ENCODE measurements at regions not wholly inside any gene's neighbourhood (a gene's known extent, or its start where the extent isn't known, plus 50 kb on each side); places are given as distances from the start of the nearest gene placed in this dataset.

DNA sequence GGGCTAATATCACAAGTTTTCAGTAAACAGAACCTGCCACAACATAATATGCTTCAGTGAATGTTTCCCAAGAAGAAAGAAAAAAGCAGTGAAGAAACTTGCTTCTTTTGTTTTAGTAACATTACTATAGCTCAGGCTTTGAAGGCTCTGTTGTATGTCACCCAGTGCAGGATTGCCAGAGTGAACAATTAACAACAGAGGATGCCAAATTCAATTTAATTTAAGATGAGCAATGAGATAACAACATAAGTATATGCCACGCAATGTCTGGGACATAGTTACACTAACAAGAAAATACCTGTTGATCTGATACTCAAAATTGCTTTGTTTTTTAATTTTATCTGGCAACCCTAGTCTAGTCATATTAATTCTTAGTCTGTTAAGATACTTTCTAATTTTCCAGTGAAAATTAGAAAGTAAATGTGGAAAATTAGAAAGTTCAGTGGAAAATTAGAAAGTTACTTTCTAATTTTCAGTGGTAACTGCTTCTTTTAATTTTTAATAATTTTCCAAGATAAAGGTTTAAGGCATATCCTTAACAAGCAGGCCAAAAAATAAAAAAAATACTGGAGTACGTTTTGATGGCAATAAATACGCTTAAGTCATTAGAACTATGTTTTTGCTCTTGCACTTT is 336.3 kb downstream of the SLITRK6 start:
- DNase-seq (ENCODE audit: low read depth) = no peak

DNA sequence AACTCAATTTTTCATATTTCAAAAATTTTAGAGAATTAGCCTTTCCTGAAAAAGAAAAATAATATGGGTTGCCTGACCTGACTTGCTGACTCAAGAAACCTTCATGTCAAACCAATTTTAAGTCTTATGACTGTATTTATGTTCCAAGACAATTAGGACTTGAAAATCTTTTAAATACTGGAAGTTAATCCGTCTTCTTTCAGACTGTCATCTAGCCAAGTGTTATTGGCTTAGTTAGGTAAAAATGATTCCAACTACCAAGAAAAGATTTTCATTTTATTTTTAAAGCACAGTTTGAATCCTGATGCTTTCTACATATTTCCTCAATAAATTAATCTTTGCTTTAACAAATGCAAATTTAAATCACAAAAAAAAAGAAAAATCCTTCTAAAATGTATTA is 337.6 kb downstream of the SLITRK6 start:
- DNase-seq (ENCODE audit: low read depth) = no peak

DNA sequence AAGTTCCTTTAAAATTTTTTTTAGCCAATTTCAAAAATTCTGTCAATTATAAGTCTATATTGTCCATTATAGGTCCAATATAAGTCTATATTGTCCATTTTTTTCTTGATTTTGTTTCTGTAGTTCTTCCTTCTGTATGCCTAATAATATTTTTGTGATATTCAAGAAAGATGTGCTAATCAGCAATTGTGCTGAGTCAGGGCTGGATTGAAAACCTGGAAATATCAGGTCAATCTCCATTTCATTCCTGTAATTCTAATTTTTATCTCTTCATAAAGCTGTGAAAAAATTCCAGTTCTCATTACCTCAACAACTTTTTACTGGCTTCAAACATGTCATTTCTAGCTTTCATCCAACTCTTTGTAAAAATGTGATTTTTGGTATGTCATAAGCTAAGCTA is 353.7 kb downstream of the SLITRK6 start:
- no peak for DNase-seq (ENCODE audit: low read depth)

DNA sequence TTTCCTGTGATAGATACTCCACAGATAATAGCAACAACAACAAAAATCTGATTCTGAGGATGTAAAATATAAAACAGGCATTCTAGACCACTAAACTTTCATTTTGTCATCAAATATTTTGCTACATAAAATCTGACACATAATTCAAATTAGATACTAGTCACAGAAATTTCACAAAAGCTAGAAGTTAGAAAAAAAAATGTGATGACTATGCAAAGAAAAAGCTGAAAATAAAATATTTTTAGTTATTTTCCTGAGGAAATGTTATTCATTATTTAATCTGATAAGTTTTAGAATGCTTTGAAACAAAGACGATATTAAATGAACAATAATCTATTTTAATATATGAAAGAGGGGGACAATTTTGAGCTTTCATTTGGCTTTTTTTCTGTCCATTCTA is 357.2 kb downstream of the SLITRK6 start:
- DNase-seq (ENCODE audit: low read depth) = no peak

GRCh38 chr13:85441364-85441763 is 357.9 kb downstream of the SLITRK6 start:
- no peak for DNase-seq (ENCODE audit: low read depth)

DNA sequence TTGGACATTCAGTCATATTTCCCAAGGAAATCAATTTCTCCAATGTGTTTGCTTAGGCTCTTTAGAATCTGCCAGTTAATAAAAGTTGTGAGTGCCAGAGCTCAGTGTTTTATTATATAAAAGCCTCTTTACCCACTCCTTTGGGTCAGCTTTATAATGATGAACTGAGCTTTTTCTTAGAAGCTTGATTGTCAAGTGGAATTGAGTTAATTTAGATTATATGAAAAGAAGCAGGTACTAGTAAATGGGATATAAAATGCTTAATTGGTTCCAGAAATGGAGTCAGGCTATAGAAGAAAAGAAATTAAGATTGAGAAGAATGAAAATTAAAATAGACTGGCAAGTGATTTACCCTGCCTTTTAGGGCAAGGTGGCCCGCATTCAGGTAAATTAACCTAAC is 363.2 kb downstream of the SLITRK6 start:
- no peak for DNase-seq (ENCODE audit: low read depth)

DNA sequence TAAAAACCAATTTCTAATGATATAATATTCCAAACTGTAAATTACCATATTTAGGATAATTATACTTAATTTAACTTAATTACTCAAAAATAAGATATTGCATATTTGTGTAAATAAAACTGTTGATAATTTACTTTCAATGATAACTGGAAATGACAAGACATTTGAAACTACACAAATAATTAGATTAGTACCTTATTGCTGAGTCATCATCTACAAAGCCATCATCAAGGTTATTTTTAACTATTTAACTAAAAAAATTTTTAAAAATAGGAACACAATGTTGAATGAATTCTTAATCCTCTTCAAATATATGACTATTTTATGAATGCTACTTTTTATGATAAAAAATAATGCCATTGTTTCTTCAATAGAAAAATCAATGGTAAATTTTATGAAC is 364.3 kb downstream of the SLITRK6 start:
- no peak for DNase-seq (ENCODE audit: low read depth)

GRCh38 chr13:85432881-85433280 is 366.3 kb downstream of the SLITRK6 start:
- DNase-seq (ENCODE audit: low read depth) = no peak

DNA sequence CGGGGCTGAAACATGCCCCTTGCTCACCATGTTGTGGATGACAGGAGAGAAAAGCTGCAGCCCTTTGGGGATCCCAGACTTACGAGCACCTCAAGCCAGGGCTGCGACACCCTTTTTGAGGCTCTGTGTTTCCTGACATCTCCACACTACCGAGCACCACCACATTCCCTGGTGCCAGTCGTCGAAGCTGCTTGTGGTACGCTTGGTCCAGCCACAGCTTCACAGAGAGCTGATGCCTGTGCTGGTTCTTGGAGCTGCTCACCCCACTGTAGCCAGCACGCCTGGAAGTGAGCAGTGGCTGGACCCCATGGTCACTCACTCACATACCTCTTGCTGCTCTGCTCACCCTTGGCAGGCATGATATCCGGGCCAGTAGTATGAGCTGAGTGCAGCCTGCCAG is 367.5 kb downstream of the SLITRK6 start:
- no peak for DNase-seq (ENCODE audit: low read depth)

DNA sequence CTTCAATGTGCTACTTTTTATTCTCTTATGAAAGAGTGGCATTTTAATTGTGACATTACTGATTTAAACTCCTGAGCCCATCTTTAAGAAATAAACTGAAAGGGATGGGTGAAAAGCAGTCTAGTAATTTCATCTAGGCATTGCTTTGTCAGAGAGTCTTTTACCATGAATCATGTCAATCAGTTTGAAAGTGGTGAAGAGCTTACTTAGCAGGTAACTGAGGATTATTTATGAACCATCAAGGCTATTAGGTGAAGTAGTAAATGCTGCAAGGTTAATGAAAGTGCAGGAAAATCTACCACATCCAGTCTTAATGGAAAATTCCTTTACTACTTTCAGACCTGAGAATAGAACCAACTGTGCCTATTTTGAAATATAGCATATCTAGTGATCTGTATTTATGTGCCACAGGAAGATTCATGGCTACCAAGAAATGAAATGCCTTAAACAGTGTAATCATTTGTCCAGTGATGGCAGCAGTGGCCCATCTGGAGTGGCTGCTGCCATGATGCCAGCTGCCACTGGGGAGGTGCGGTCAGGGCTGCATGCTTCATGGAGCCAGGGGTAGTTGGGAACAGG is 368.9 kb downstream of the SLITRK6 start:
- no peak for DNase-seq (ENCODE audit: low read depth)

- no peak for DNase-seq (ENCODE audit: low read depth)
Observed at GRCh38 chr13:85427416-85427815, 371.8 kb downstream of the SLITRK6 start.

GRCh38 chr13:85420136-85420535 is 379.1 kb downstream of the SLITRK6 start:
- DNase-seq (ENCODE audit: low read depth) = no peak

DNA sequence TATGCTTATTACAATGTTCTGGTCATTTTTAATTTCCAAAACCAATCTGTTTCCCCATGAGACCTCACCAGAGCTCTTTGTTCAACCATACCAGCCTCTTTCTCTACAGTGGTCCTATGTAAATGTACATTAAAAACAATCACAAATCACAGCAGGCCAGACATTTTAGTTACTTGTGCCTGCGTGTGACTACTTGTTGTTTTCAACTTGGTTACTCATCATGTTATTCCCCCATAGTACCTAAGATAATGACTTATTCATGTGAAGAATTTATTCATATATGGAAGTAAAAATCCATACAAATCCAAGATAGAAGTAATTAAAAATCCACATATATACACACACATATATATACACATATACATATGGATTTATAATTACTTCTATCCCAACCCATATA is 379.6 kb downstream of the SLITRK6 start:
- DNase-seq (ENCODE audit: low read depth) = no peak

- DNase-seq (ENCODE audit: low read depth) = no peak
Observed at GRCh38 chr13:85417807-85418206, 381.4 kb downstream of the SLITRK6 start.

GRCh38 chr13:85413664-85414063 is 385.6 kb downstream of the SLITRK6 start:
- DNase-seq (ENCODE audit: low read depth) = no peak

DNA sequence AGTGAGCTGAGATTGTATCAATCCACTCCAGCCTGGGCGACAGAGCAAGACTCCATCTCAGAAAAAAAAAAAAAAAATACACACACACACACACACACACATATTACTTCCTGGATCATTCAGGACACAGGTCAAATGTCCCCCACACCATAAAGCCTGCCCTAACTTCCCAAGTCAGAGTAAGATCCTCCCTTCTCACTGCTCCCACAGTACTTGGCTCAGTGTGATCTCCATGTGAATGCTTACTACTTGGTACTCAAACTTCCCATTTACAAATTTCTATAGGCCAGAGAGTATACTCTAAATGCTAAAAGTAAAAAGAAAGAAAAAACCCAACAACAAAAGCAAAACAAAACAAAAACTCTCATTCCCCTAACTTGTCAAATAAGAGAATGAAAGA is 386.8 kb downstream of the SLITRK6 start:
- no peak for DNase-seq (ENCODE audit: low read depth)

- no peak for DNase-seq (ENCODE audit: low read depth)
Observed at GRCh38 chr13:85411591-85411990, 387.6 kb downstream of the SLITRK6 start.

GRCh38 chr13:85408415-85408814 is 390.8 kb downstream of the SLITRK6 start:
- DNase-seq (ENCODE audit: low read depth) = no peak

- DNase-seq (ENCODE audit: low read depth) = no peak
Observed at GRCh38 chr13:85406269-85406975, 392.8 kb downstream of the SLITRK6 start.

DNA sequence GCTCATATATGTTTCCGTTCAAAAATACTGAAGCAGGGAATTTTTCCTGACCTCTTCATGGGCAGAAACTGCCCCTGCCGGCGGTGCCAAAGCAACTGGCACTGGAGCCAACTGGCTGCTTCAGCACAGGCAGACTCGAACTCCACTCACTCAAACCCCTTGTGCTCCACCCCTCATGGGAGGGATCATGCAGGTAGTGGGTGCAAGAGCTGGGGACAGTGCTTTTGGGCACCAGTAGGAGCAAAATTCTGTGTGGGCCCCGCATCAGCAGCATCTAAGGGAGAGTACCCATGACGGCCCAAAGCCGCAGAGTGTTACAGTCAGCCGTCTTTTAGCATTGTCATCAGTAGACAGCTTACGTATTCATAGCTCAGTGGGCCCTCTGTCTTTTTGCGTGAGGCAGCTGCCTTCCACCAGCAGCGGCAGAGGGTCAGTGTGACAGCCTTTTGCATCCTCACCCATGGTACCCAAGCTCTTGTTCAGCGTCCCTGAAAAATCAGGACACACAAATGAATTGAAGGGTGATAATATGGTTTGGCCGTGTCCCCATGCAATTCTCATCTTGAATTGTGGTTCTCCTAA is 393.8 kb downstream of the SLITRK6 start:
- DNase-seq (ENCODE audit: low read depth) = no peak

- DNase-seq (ENCODE audit: low read depth) = no peak
Observed at GRCh38 chr13:85386424-85386823, 412.8 kb downstream of the SLITRK6 start.

DNA sequence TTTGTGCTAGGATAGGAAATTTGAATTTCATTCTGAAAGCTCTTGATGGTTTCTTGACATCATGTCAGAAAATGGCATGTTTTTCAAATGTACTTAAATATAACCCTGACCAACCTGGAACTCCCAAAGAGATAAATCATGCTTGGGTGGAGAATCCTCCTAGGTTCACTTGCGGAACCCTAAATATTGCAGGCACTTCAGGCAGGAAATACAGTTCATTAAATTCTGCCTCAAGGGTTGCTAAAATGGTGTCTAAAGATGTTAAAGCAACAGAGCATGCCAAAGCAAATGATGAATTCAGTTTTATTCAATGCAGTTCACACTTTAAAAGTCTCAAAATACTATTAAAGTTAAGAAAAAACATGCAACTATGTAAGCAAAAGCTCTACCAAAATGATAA is 415.9 kb downstream of the SLITRK6 start:
- DNase-seq (ENCODE audit: low read depth) = no peak

DNA sequence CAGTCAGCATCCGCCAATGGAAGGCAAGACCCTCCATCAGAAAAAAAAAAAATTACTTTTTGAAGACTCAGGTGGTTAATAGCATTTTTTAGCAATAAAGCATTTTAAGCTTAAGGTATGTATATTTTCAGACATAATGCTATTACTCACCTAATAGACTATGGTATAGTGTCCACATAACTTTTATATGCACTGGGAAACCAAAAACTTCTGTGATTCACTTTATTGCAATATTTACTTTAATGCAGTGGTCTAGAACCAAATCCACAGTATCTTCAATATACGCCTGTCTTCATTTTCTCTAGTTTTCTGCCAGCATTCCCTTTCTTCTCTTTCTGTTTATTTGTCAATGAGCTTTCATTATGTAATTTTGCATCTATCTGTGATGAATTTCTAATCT is 418.1 kb downstream of the SLITRK6 start:
- DNase-seq (ENCODE audit: low read depth) = no peak

All from fibroblast of the conjunctiva (primary cell).